ENCODE measurements at regions not wholly inside any gene's neighbourhood (a gene's known extent, or its start where the extent isn't known, plus 50 kb on each side); places are given as distances from the start of the nearest gene placed in this dataset.

DNA sequence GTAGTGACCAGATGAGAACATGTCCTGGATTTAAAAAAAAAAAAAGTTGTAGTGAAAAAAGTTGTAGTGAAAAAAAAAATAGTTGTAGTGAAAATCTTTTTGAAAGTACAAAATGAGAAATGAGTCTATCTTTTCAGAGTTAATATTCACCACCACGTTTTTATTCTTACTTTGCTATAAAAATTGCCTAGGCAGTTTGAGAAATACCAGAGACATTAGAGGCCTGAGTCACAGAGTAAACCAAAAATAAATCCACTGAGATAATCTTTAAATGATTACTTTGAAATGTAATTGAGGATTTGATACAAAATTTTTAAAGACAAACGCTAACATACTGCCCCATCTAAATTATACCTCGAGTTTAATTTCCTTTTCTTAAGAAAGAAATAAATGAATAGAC, 101.2 kb upstream of the TIAM2 start:
- no peak overlapping the region for H3K4me3 ChIP-seq (ENCODE audit: low read depth, low read length)
- TF ChIP-seq, protein P1, sequence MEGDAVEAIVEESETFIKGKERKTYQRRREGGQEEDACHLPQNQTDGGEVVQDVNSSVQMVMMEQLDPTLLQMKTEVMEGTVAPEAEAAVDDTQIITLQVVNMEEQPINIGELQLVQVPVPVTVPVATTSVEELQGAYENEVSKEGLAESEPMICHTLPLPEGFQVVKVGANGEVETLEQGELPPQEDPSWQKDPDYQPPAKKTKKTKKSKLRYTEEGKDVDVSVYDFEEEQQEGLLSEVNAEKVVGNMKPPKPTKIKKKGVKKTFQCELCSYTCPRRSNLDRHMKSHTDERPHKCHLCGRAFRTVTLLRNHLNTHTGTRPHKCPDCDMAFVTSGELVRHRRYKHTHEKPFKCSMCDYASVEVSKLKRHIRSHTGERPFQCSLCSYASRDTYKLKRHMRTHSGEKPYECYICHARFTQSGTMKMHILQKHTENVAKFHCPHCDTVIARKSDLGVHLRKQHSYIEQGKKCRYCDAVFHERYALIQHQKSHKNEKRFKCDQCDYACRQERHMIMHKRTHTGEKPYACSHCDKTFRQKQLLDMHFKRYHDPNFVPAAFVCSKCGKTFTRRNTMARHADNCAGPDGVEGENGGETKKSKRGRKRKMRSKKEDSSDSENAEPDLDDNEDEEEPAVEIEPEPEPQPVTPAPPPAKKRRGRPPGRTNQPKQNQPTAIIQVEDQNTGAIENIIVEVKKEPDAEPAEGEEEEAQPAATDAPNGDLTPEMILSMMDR (IDR thresholded peaks at IDR 0.05; ENCODE audit: low read depth, low read length), result no peak

DNA sequence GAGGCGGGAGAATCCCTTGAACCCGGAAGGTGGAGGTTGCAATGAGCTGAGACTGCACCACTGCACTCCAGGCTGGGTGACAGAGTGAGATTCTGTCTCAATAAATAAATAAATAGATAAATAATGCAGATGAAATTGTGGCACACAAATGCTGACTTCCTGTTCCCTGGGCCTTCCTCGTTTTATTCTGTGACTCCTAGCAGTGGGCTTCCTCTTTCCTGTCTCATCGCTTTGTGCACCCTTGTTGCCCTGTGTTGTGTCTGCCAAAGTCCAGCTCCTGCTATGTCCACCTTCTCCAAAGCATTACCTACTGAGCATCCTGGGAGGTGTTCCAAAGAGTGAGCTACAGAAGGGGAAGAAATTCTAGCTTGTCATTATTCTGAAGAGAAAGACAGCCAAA, 100.2 kb upstream of the TIAM2 start:
- TF ChIP-seq, protein P1 (IDR thresholded peaks at IDR 0.05; ENCODE audit: low read depth, low read length), result no peak
- no peak overlapping the region for H3K4me3 ChIP-seq (ENCODE audit: low read depth, low read length)

DNA sequence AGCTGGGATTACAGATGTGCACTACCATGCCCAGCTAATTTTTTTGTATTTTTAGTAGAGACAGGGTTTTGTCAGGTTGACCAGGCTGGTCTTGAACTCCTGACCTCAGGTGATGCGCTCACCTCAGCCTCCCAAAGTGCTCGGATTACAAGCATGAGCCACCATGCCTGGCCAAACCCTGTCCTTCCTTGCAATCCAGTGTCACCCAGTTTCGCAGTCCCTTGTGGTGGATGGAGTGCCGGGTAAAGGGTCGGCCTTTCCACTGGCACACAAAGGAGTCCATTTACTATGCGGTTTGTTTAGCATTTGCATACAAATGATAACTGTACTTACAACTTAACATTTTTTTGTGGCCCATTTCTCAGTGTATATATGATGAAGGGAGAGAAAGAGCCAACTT, 99.3 kb upstream of the TIAM2 start:
- H3K4me3 ChIP-seq (ENCODE audit: low read depth, low read length), result no peak overlapping the region
- TF ChIP-seq, protein P1 (IDR thresholded peaks at IDR 0.05; ENCODE audit: low read depth, low read length), result no peak

DNA sequence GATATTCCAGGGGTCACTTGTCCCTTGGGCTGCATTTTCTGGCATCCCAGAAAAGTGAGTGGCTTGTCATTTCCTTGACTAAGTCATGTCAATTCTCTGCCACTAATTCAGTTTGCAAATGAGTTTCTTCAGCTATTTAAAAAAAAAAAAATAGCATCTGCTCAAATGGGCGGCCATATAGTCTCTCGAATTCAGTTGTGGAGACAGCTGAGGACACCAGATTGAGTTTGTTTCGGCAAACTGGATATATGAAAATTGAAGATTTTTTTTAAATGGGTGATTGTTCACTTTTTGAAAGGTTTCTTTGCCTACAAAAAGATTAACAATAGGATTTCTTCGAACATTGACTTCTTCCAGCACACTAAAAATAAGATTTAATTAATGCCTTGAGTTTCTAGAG, 96.3 kb upstream of the TIAM2 start:
- TF ChIP-seq, protein P1 (IDR thresholded peaks at IDR 0.05; ENCODE audit: low read depth, low read length), result no peak
- H3K4me3 ChIP-seq (ENCODE audit: low read depth, low read length), result no peak overlapping the region

DNA sequence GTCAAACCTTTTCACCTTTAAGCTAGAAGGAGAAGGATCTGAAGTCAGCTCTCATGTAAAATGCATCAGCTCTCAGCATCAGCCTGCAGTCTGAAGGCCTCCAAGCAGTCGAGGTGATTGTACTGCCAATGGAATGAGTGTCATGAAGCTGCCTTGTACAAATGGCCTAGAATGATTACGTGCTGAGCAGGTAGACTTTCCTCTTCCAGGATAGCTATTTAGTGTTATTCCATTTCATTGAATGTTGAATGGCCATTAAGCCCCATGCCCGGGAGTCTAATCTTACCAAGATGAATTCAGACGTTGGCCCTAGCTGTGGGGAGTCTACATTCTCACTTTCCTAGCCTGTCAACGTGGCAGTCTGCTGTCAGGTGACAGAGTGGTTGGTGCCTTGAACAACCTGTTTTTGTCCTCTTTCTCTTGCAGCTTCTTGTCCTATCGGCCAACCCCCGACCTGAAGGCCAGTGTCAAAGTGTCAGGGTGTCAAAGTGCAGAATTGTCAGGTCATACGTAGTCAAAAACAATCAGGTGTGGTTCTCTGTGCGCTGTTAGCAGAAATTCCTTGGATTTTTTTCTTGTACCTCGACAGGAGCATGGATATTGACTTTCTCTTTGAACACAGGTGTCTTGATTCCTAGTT, 95.2 kb upstream of the TIAM2 start:
- TF ChIP-seq, protein P1 (IDR thresholded peaks at IDR 0.05; ENCODE audit: low read depth, low read length), result no peak
- H3K4me3 ChIP-seq (ENCODE audit: low read depth, low read length), result no peak overlapping the region

DNA sequence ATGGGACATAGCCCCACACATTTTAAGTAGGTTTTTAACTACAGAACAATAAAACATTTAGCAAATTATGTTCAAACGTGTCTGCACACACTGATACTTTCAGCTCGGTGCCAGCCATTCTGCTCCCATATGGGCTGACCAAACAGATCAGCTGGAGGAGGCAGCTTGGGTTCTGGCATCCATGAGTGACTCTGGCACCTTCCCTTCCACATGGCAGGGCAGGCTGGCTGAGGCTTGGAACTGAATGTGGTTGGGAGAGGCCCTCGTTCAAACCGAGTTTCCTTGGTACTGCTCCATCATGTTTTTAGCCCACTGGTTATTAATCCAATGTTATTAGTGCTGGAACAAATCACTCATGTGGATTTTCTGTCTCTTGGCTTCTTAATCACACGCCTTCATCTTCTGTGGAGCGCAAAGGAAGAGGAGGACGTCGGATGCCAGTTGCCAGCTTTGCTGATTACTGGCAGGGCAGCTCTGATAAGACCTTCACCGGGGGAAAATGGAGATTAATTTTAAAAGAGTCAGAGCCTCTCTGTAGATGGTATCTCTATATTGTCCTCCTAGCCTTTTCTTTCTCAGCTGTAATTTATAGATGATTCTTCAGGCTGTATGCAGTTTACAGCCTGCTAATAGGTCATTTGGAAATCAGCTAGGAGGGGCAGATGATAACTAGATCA, 93.1 kb upstream of the TIAM2 start:
- TF ChIP-seq, protein P1 (IDR thresholded peaks at IDR 0.05; ENCODE audit: low read depth, low read length), result no peak
- no peak overlapping the region for H3K4me3 ChIP-seq (ENCODE audit: low read depth, low read length)

DNA sequence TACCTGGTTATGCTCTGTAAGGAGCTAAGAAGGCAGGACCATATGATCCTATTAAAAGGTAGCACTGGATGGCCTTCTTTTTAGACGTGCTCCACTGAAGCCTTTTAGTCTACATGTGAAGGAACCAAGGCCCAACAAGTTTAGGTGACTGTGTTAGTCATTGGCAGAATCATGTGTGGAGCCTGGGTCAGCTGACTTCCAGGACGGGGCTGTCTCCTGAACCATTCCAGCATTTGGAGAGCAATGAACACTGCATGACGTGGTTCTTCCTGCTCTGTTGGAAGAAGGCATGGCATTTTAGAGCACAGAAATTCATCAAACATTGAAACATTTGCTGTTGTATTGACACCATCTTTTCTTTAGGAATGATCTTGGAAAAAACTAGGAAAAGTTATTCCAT, 87.8 kb upstream of the TIAM2 start:
- TF ChIP-seq, protein P1 (IDR thresholded peaks at IDR 0.05; ENCODE audit: low read depth, low read length), result no peak
- no peak overlapping the region for H3K4me3 ChIP-seq (ENCODE audit: low read depth, low read length)
